Dermis microvascular lymphatic vessel endothelial cell (primary cell): ENCODE measurements at regions not wholly inside any gene's neighbourhood (a gene's known extent, or its start where the extent isn't known, plus 50 kb on each side); places are given as distances from the start of the nearest gene placed in this dataset.

Experiments
- DNase-seq, 2 donors: peaks; one replicate each; pipeline versions ENCODE4 v3.0.0 to v3.0.0-alpha.2; 2010; ENCODE audit warnings: low read depth in 2 of 2

DNA sequence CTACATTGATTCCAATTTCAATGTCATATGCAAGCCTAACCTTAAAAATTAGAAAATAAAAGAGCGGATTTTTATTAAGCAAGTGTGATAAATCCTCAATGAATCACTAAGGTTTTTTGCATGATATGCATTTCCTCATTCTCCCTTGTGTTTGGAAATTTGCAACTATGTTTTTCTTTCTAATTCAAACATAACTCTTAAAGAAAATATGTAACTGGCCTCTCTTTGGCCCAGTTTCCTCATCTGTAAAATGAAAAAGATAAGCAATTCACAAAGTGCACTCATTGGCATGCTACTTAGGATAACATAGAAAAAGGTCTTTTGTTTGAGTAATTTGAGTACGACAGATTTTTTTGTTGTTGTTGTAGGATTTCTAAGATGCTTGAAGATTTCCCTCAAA is 295.5 kb downstream of the CDH11 start:
- no peak for DNase-seq

DNA sequence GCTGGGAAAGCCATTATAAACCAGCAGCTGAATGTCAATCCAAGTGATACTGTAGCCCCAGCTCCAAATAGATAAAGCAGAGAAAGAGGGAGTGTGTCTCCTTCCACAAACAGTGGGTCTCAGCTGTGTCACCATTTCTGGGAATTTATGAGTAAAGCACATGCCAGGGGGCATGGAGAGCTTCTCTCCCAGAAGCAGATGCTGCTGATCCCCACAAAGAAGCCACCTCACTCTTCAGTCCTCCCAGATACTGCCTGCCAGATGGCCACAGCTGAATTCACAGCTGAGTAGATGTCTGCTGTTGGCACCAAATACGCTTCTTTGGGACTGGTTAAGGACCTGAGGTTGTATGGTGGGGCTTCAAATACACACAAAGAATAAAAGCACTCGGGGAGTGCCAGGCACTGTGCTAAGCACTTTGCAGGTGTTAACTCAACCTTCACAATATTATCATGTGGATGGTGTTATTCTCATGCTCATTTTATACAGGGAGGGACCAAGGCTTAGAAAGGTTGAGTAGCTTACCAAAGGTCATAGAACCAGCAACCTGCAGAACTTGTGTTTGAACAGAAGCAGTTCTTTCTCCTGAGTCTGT is 298.3 kb downstream of the CDH11 start:
- no peak for DNase-seq

DNA sequence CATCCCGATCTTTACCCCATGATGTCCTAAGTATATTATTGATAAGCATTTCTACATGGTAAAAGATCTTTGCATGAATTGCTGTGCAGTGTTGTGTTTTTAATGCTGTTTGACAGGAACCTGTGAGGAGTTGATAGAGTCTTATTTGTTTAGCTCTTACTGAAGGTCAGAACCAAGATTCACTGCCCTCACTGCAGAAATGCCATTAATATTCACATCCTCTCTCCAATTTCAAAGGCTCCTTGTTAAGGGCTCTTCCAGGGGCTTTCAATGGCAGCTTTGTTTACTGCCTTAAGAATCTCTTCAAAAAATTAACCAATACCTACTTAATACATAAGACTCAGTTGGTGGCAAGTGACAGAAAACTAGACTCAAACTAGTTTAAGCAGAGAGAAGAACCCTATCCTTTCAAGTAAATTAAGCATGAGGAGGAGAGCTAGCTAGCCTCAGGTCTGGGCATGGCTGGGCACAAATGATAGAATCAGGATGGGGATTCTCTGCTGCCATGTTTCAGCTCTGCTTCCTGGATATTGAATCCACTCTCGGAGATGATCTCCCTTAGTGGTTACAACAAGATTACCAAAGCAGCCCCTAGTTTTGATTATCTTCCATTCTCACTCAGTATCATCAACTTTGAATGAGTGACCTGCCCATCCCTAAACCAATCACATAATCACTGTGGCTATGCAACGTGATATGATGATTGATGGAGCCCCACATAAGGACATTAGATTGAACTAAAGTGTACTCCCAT is 311.8 kb downstream of the CDH11 start:
- DNase-seq: no peak

DNA sequence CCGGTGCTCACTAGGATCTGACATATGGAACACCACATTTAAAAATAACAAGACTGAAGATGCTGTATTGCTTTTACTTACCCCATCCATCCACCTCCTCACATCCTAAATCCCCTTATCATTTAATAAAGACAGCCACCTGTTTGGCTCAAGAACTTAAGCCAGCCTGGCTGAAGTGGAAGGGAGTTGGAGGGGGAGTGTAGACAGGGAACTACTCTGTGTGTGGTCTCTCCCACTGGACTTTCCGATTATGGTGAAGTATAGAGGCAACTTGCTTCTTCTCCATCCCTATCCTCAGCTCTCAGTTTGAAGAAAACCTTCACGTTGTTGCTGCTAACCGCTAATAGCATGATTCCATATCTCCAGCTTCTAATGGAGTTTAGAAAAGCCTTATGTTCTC is 313.4 kb downstream of the CDH11 start:
- DNase-seq: no peak

DNA sequence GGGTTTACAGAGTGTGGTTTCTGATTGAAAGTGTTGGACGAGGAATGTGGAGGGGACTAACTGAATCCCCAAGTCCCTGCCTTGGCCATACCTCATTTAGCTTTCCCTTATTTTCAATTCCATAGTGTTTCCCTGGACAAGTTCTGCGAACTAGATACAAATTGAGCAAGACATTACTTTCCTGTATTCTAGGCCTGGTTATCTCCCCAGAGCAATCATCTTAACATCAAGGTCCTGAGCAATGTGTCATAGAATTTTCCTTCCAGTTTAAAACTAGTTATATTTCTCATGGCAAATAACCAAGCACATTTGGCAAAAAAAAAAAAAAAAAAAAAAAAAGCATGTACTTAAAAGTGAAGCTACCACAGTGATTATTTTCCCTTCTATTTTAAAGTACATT is 330.1 kb downstream of the CDH11 start:
- no peak for DNase-seq

DNA sequence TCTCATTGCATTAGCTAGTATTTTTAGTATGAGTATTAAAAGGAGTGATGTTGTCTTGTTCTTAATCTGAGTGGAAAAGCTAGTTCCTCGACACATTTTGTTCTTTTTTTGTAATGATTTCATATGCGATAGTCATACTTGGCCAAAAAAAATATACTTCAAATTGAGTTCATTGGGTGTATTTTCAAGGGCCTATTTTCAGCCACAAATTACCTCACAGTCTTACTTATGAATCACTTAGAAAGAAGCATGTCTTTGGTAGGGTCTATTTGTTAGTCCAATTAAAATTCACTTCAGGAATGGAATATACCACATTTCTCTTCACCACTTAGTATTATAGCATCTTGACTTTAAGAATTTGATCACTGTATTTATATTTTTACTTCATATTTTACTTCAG is 337.2 kb downstream of the CDH11 start:
- DNase-seq: no peak

DNA sequence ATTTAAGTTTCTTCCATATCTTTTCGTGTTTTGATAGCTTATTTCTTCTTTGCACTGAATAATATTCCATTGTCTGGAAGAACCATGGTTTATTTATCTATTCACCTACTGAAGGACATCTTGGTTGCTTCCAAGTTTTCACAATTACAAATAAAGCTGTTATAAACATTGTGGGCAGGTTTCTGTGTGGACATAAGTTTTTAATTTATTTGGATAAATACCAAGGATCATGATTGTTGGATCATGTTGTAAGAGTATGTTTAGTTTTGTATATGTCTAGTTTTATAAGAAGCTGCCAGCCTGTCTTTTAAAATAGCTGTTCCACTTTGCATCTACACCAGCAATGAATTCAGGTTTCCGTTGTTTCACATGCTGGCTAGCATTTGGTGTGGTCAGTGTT is 339.4 kb downstream of the CDH11 start:
- no peak for DNase-seq

DNA sequence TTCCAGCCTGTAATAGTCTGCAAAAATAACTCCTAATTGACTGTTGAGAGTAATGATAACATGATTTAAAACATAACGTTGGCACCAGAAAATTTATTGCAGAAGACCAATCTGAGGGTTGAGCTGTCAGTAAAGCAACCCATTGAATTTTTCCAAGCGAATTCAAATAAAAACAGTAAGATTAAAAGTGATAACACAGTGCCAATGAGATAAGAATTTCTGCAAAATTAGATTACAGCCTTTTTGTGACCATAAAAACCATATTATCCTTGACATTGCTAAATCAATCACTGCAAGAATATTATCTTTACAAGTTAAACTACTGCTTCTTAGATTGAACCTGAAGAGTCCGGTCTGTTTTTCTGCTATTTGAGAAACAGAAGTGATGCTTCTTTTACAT is 341.4 kb downstream of the CDH11 start:
- no peak for DNase-seq

DNA sequence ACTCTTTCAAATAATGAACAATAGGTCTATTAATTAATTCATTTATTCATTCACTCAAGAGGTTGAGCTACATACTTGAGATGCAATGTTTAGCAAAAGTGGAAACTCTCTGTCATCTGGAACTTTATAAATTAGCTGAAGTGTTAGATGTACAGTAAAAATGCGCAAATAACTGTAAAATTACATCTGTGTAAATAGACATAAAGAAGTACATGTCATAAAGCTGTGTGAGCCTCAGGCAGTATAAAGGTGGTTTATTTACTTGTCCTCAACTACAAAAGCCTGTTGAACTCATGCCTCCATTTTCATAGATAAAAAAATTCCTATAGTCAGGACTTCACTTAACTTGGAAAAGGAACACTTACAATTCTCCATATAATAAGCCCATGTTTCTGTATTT is 343.1 kb downstream of the CDH11 start:
- DNase-seq: no peak

DNA sequence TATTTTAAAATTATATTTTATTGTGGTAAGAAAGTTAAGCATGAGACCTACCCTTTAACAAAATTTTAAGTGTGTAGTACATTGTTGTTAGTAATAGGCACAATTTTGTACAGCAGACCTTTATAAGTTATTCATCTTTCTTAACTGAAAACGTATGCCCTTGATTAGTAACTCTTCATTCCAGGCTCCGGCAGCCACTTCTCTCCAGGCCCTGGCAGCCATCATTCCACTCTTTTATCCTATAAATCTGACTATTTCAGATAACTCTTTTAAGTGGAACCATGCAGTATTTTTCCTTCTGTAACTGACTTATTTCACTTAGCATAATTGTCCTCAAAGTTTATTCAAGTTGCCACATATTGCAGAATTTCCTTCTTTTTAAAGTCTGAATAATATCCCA is 348.2 kb downstream of the CDH11 start:
- DNase-seq: no peak

DNA sequence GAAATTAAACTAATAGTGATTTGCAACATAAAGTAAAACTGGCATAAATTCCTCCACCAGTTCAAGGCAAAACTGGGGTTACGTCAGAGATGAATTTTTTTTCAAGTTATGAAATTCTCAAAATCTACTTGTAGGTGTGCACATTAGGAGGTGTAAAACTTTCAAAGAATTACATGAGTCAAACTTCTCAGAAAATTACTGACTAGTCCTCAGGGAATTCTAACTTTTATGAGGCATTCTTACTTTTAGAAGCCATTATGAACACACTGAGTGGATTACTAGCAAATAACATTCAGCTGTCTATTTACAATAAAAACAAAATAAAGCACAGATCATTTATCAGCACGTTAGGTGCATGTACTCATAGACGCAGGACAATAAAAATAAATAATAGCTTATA is 348.7 kb downstream of the CDH11 start:
- no peak for DNase-seq

DNA sequence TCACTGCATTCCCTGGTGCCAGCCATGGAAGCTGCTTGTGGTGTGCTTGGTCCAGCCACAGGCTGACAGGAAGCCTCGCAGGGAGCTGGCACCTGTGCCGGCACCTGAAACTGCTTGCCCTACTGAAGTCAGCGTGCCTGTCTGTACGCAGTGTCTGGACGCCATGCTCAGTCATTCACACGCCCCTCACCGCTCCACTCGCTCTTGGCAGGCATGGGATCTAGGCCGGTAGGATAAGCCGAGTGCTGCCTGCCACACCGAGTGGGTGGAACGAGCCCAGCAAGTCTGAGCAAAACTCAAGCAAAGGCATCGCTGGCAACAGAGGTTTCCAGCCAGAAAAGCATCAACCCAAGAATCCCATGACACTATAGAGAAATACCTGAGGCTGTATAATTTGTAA is 350.6 kb downstream of the CDH11 start:
- no peak for DNase-seq

DNA sequence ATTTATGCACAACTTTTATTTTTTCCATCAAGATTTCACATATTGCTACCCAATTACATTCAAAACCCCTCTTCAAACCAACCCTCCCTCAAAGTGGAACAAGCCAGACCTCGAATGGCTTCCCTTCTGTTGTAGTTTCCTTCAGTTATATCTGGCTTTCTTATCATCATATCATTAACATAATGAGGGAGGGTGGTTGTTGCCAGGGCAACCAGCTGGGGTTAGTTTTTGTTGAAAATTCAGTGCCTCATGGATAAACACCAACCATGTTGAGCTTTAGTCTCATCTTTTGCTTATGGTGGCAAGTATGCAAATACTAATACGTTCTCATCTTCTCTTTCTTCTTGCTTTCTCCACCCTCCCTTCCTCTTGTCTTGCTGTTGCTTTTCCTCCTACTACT is 359.7 kb downstream of the CDH11 start:
- no peak for DNase-seq

DNA sequence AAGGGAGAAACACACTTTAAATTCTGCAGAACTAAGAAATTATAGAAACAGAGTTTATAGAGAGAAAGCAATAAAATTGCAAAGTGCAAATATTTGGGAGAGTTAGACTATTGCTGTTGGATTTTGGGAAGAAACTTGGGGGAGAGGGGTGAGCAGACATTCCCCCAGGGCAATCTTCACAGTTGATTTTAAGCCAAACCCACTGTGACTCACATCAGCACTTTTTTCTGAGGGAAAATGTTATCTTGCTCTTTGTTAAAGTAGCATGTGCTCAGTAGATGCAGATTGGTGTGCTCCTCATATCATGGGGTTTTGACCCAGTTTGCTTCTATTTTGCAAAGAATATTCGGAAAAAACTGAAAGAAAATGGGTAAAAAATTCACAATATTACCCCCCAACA is 367.6 kb downstream of the CDH11 start:
- no peak for DNase-seq

DNA sequence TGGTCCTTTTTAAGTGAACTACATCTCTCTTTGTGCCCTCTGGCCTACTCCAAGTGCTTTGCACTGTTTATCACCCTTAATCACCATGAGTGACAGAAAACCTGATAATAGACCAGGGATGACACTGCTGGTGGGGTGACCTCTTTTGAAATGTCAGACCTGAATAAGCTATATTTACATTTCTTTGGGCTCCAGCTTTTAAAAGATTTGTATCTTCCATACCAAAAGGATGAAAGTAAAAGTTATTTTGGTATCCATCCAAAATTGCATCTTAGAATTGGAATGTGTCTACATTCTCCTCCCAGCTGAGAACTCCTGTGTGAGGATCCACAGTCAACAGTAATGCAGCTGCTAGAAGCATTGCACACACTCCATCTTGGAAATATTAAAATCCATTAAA is 370.0 kb downstream of the CDH11 start:
- DNase-seq: no peak

DNA sequence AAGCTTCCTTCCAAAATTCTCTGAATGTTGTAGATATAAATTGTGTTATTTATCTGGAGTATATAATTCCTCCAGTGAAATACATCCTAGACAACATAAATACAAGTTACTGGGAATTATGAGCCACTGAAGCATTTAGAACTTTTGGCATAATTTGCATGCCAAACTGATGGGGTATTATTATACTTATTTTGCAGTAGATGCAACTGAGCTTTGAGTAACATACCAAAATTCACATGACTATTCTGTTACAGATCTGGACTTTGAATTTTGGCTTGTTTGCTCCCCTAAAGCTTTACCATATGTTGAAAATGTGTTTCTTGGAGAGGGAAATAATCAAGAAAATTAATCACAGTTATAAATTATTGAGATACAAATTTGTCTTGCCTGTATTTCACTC is 372.5 kb downstream of the CDH11 start:
- DNase-seq: no peak

DNA sequence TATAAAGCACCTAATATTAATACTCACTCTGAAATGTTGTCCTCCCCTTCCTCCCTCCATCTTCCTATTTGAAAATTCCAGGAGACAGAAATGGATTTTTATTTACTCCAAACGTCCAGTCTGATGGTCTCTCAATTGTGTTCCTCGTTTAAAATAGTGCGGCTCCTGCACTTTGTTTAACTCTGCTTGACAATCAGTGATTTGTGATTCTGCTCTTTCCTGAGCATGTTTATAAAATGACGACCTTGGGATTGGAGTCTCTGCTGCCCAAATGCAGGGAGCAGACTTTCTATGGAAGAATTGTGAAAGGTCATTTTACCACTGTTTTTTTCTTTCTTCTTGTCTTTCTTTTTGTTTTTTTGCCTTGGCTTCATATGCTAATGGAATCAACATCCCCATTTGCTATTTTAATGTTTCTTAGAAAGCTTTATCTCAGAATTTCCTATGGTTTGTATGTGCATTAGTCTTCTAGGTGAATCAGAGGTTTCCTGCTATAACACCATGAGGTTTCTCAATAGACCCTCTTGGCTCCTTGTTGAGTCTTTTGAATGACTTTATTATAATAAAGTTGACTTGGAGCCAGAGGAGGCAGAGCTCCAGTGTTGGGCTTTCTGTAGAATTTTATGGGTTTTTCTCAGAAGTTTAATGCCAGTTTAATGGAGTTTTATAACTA is 376.5 kb downstream of the CDH11 start:
- DNase-seq: no peak

DNA sequence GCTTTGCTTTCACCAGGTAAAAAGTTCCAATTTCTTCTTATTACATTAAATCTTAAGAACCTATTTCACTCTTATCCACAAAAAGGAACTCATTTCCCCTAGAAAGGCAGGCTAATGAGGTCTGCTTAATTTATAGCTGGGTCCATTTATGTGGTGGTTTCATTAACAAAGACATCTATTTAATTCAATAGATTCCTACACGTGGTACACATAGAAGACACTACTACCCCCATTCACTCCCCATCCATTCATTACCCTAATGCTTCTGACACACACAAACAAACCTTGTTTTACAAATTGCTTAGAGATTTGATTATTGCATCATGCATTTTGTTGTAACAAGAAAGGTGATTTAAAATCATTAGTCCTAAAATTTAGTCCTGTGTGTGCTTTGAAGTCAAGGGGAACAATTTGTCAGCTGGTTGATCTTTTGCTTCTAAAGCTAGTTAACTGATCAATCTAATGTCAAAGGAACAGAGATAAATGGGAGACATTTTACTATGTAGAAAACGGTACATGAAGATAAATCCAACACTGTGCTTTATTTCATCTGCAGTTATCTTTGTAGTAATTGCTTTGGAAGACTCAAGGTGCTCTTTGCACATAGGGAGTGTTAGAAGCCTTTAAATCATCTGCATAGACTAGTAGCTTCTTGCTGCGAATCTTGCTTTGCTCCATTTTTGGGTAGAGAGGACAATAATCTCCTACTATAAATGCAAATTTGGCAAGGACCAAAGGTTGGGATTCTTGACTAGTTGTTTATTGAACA is 379.2 kb downstream of the CDH11 start:
- DNase-seq: no peak

DNA sequence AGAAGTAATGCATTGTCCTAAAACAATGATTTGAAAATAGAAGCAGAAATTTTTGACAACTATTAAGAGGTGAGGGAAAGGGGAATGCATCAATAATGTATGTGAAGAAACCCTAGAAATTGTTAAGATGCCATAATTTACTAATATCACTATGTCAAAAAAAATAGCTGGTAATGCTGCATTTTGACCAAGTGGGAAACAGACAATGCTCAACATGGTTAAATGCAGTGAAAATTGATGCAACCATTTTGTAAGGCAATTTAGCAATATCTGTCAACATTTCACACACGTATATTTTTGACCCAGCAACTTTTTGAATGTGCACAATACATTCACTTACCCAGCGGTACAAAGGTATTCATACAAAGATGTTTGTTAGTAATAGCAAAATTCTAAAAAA is 381.6 kb downstream of the CDH11 start:
- DNase-seq: no peak

DNA sequence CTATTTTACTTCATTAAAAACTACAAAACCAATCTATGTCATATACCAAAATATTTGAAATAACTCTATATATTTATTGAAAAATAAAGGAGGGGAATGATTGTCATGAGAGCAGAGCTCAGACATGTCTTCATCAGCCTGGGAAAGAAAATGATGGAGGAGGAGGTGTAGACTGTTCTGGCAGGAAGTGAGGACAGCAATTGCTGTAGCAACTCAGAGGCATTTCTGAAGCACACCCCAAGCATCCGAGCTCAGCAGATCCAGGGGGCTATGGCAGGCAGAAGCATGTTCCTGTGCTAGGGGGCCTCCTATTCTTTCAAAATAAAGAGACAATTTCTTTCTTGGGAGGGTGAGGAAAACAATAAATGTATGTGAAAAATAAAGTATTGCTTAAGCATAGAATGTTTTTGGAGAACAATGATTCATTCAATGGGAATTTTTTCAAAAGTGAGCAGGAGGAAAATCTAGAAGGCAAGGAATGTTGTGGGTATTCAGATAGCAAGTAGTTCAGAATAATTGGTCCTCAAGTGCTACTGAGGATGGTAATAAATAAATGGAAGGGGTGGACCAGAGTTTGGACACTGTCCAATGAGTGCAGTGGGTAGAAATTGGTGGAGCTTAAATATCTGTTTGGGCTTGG is 383.4 kb downstream of the CDH11 start:
- no peak for DNase-seq

DNA sequence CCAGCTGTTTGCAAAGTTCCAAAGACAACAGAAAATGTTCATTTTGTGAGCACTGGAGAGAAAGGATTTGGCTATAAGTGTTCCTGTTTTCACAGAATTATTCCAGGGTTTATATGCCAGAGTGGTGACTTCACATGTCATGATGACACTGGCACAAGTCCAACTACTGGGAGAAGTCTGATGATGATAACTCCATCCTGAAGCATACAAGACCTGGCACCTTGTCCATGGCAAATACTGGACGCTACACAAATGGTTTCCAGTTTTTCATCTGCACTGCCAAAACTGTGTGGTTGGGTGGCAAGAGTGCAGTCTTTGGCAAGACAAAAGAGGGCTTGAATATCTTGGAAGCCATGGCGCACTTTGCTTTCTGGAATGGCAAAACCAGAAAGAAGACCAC is 385.0 kb downstream of the CDH11 start:
- no peak for DNase-seq

DNA sequence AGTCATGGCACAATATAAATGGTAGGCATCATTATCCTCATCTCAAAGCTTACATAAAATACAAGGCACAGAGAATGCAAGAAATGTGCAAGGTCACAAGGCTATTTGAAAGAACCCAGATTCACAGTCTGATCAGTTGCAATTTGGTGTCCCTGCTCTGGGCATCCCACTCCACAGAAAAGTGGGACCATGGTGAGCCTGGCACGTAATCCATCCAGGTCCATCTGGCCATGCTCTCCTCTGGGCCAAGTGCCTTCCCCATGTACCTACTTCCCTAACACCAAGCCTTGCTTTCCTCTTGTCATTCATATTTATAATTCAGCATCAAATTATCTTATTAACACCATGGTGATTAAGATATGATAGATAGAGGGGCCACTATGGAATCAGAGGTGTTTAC is 390.0 kb downstream of the CDH11 start:
- no peak for DNase-seq
